Stimulated activated naive CD4-positive, alpha-beta T cell (primary cell): ENCODE measurements at regions not wholly inside any gene's neighbourhood (a gene's known extent, or its start where the extent isn't known, plus 50 kb on each side); places are given as distances from the start of the nearest gene placed in this dataset.

ENCODE experiments used
- DNase-seq, 6 experiments: peaks; one replicate each; lab custom pipeline; 2025; lab: John Stamatoyannopoulos, UW

- DNase-seq = no peak
These were observed 602.9 kb upstream of the ATP2B1 start for GRCh38 chr12:90311561-90311960.

- DNase-seq = no peak
These were observed 596.7 kb upstream of the ATP2B1 start for GRCh38 chr12:90305379-90305778.

- no peak for DNase-seq
These were observed 595.6 kb upstream of the ATP2B1 start for GRCh38 chr12:90304231-90304630.

- no peak for DNase-seq
These were observed 595.1 kb upstream of the ATP2B1 start for GRCh38 chr12:90303771-90304170.

- no peak for DNase-seq
These were observed 593.0 kb upstream of the ATP2B1 start for GRCh38 chr12:90301561-90302133.

GRCh38 chr12:90301095-90301494 is 592.5 kb upstream of the ATP2B1 start:
- DNase-seq = no peak

DNA sequence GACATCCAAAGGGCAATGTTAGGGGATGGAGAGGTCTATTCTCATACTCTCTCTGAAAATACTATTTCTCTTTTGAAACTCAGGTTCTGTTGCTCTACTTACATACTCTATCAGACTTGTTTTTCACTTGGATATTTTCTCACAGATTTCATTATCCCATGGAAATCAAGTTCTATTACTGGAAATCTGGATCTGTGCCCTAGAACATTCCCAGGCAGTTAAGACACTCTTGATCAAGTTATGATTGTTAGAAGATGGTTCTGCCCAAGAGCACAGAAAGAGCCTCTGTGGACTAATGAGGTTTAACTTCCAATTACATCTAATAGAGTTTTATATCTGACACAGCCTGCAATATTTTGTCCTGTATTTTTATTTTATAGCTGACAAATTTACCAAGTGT is 591.0 kb upstream of the ATP2B1 start:
- DNase-seq = no peak

DNA sequence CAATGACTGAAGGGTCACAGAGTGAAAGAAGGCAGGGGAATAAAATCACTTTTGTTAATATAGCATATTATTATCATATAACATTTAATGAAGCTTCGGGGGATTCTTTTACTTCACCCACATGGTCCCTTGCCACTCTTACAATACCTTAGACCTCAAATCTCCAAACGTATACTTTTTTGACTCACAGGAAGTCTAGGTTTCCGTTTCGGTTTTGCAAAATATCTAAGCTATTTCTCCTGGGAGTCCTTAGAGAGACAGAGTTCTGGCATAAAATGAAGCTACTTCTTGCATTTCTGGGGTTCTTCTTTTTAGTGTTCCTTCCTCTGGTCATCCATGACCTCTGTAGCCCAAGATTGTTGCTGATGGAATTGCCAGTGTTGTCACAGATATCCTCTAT is 590.5 kb upstream of the ATP2B1 start:
- peak in 1 of 6 experiments; percentile 2 for DNase-seq

GRCh38 chr12:90298289-90298948 is 589.8 kb upstream of the ATP2B1 start:
- DNase-seq = no peak

- no peak for DNase-seq
These were observed 587.2 kb upstream of the ATP2B1 start for GRCh38 chr12:90295858-90296257.

GRCh38 chr12:90292183-90292582 is 583.5 kb upstream of the ATP2B1 start:
- no peak for DNase-seq

GRCh38 chr12:90290980-90291975 is 582.6 kb upstream of the ATP2B1 start:
- no peak for DNase-seq

GRCh38 chr12:90287585-90287984 is 578.9 kb upstream of the ATP2B1 start:
- no peak for DNase-seq

DNA sequence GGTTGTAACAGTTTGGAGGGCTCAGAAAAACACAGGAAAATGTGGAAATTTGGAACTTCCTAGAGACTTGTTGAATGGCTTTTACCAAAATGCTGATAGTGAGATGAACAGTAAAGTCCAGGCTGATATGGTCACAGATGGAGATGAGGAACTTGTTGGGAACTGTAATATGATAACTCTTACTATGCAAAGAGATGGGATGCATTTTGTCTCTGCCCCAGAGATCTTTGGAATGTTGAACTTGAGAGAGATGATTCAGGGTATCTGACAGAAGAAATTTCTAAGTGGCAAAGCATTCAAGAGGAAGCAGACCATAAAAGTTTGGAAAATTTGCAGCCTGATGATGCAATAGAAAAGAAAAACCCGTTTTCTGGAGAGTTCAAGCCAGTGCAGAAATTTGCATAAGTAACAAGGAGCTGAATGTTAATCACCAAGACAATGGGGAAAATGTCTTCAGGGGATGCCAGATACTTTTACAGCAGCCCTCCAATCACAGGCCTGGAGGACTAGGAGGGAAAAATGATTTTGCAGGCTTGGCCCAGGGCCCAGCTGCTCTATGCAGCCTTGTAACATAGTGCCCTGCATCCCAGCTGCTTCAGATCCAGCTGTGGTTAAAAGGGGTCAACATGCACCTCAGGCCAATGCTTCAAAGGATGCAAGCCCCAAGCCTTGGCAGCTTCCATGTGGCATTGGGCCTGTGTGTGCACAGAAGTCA is 572.7 kb upstream of the ATP2B1 start:
- DNase-seq = no peak

DNA sequence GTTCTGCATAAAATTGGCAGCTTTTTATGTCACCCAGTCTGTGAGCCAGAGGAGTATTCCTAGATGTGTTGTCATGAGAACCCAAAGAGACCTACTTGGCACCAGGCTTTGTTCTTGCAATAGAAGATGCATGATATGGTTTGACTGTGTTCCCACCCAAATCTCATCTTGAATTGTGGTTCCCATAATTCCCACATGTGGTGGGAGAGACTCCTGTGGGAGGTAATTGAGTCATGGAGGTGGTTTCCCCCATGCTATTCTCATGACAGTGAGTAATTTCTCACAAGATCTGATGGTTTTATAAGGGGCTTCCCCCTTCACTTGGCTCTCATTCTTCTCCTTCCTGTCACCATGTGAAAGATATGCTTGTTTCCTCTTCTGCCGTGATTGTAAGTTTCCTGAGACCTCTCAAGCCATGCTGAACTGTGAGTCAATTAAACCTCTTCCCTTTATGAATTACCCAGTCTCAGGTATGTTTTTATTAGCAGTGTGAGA is 572.0 kb upstream of the ATP2B1 start:
- DNase-seq = no peak

DNA sequence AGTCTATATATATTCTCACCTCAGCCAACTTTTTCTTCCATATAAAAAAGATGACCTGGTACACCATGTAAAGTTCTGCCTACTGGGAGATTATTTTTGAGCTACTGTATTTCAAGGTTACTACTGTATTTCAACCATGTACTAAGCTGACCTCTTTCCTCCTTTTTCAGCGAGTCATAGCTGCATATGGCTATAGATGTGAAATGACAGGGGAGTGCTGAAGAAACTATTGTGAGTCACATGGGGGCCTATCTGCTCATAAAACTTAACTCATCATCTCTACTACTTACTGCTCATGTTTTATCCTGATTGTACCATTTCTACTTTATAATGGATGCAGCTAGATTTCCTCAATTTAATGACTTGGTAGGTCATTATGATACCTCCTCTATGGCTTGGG is 571.4 kb upstream of the ATP2B1 start:
- DNase-seq = no peak

DNA sequence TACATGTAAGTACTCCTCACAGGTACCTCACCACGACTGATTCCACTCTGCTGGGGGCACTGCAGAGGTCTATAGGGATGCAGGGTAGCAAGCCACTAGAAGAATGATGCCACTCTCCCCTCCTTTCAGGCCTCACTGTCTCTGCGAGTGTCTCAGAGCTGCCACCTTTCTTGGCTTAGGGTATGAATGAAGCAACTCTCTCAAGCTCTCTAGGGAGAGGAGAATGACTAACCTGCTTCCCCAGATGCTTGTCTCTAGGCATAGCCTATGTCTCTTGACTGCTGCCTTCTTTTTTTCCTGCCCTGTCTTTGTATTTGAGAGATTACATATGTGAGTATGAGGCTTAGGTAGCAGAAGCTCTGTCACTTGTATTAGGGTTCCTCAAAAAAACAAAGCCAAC is 566.5 kb upstream of the ATP2B1 start:
- no peak for DNase-seq

DNA sequence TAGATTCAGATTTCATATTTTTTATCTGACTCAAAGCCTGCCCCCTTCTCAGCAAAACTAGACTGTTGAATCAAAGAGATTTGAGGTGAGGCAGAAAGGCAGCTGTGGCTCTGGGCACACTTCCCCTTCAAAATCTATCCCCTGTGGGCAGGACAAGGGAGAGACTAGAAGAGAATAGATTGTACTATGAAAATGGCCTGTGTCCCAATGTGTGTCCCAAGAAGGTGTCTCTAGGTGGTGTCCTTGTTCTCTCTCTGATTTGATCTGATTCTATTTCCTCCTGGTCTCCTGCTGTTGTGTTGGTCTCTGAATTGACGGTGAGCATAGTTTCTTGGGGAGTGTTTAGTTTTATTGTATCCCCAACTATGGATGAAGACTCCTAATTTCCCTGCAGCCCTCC is 565.8 kb upstream of the ATP2B1 start:
- no peak for DNase-seq

- no peak for DNase-seq
These were observed 559.9 kb upstream of the ATP2B1 start for GRCh38 chr12:90268574-90268973.

DNA sequence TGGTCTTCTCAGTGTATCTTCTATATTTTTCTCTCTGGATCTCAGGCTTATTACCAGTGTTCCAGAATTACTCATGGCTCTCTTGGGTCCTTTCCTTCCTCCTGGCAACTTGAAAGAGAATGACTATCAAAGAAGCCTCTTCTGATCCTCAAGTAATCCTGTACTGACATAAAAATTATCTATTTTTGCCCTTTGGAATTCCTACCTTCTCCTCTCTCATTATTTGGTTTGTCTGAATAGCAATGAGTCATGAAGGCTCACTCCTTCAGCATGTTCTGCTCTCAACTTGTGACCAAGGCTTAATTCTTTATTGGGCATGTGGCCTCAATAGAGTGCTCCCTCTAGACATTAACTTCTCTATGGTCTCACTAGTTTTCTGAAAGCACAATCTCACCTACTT is 553.6 kb upstream of the ATP2B1 start:
- DNase-seq = no peak

DNA sequence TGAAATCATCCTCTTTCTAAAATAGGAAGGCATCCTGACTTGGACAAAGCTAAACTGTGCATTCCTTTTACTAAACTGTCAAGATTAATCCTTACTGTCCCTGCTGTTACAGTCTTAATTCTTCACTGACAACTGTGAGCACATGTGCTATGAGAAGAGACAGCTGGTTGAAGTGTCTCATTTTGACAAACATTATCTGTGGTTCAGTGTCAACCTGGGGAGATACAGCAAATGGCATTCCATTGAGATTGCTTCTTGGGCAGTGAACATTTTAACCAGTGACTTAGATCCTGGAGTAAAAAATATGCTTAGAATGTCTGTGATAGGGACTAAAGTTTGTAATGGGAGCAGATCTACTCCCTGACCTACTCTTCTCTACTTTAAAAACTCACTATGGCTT is 552.6 kb upstream of the ATP2B1 start:
- DNase-seq = no peak

DNA sequence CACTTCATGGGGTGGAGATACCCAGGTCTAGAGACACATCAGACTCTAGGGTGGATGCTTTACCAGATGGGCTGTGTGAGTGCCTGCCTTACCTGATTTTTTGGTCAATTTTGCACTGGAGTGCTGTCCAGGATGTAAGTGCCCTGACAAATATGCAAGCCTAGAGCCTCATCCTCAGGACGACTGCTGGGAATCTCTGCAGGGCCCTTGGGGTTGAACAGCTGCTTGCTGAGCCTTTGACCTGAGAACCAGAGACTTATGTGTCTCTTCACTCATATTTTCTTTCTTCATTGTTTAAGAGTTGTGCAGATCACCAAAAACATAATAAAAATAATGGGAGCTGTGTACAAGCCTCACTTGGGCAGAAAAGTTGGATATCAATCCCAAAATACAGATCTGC is 551.5 kb upstream of the ATP2B1 start:
- DNase-seq = no peak
